ENCODE measurements at regions not wholly inside any gene's neighbourhood (a gene's known extent, or its start where the extent isn't known, plus 50 kb on each side); places are given as distances from the start of the nearest gene placed in this dataset.

DNA sequence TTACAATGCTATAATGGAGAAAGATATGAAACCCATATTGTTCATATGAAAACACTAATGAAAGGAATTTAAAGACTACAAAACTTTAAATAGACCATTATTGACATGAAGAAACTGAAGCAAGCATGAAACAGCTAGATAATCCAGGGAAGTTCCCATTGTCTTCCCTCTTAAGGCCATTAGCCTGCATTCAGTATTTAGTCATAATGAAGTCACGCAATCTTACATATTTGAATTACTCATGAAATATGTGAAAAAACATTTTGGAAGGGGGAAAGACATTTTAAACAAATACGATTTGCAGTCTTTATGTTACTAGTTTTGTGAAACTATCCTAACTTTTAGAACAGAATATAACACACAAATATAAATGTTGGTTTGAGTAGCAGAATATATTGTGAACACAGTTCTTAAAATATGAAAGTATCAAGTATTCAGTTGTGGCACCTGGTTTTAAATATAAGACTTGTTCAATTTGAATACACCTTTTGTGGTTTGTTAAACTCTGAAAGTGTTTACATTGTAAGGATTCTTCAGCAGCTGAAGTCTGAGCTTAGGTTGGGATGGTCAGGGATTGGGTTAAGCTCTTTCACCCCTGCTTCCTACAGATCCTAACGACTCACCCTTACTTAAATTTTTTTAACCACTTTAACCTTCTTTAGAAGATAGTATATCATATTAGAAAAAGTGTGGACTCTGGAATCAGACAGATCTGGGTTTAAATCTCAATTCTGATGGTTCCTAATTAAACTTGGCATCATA, 500.3 kb upstream of the TENM4 start:
- no peaks in the 10 kb centered on the region for H3K9me3 ChIP-seq
- no peak overlapping the region for H3K4me3 ChIP-seq
- DNase-seq (ENCODE audit: low read depth in 1 of 2, low spot score in 1 of 2) (no peak), ATAC-seq (no peak), FAIRE-seq (no peak)
- WGBS (ENCODE audit: missing lambda C conversion rate), result 2% methylated on average over 3 of the region's 3 CpGs
- TF ChIP-seq FOSL2 (IDR thresholded peaks at IDR 0.05) (no peak), FOSL2 (CRISPR knock-in tag; IDR thresholded peaks at IDR 0.05) (no peak), POLR2AphosphoS2 (conservative IDR thresholded peaks at IDR 0.05; ENCODE audit: low read length) (no peak), RAD21 (conservative IDR thresholded peaks at IDR 0.05 in 1 of 2, IDR thresholded peaks at IDR 0.05 in 1 of 2) (no peak), ZNF302 (CRISPR knock-in tag; IDR thresholded peaks at IDR 0.05) (no peak), POLR2A (IDR thresholded peaks at IDR 0.05; ENCODE audit: low read length) (no peak), ESRRA (IDR thresholded peaks at IDR 0.05; ENCODE audit: borderline replicate concordance, low read length) (no peak), RCOR1 (IDR thresholded peaks at IDR 0.05; ENCODE audit: low read depth, low read length) (no peak), SMC3 (IDR thresholded peaks at IDR 0.05) (no peak), CBX2 (IDR thresholded peaks at IDR 0.05; ENCODE audit: borderline replicate concordance, low read depth) (no peak), ZSCAN20 (CRISPR knock-in tag; IDR thresholded peaks at IDR 0.05) (no peak), RARB (CRISPR knock-in tag; IDR thresholded peaks at IDR 0.05) (no peak), CHD4 (IDR thresholded peaks at IDR 0.05; ENCODE audit: borderline replicate concordance) (no peak), KDM1A (IDR thresholded peaks at IDR 0.05; ENCODE audit: low read depth) (no peak)
- TF ChIP-seq, protein P1, sequence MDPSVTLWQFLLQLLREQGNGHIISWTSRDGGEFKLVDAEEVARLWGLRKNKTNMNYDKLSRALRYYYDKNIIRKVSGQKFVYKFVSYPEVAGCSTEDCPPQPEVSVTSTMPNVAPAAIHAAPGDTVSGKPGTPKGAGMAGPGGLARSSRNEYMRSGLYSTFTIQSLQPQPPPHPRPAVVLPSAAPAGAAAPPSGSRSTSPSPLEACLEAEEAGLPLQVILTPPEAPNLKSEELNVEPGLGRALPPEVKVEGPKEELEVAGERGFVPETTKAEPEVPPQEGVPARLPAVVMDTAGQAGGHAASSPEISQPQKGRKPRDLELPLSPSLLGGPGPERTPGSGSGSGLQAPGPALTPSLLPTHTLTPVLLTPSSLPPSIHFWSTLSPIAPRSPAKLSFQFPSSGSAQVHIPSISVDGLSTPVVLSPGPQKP (IDR thresholded peaks at IDR 0.05; ENCODE audit: low read depth, low read length), result no peak
- TF ChIP-seq, protein P2, sequence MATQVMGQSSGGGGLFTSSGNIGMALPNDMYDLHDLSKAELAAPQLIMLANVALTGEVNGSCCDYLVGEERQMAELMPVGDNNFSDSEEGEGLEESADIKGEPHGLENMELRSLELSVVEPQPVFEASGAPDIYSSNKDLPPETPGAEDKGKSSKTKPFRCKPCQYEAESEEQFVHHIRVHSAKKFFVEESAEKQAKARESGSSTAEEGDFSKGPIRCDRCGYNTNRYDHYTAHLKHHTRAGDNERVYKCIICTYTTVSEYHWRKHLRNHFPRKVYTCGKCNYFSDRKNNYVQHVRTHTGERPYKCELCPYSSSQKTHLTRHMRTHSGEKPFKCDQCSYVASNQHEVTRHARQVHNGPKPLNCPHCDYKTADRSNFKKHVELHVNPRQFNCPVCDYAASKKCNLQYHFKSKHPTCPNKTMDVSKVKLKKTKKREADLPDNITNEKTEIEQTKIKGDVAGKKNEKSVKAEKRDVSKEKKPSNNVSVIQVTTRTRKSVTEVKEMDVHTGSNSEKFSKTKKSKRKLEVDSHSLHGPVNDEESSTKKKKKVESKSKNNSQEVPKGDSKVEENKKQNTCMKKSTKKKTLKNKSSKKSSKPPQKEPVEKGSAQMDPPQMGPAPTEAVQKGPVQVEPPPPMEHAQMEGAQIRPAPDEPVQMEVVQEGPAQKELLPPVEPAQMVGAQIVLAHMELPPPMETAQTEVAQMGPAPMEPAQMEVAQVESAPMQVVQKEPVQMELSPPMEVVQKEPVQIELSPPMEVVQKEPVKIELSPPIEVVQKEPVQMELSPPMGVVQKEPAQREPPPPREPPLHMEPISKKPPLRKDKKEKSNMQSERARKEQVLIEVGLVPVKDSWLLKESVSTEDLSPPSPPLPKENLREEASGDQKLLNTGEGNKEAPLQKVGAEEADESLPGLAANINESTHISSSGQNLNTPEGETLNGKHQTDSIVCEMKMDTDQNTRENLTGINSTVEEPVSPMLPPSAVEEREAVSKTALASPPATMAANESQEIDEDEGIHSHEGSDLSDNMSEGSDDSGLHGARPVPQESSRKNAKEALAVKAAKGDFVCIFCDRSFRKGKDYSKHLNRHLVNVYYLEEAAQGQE (IDR thresholded peaks at IDR 0.05), result no peak
- TF ChIP-seq, protein P3, sequence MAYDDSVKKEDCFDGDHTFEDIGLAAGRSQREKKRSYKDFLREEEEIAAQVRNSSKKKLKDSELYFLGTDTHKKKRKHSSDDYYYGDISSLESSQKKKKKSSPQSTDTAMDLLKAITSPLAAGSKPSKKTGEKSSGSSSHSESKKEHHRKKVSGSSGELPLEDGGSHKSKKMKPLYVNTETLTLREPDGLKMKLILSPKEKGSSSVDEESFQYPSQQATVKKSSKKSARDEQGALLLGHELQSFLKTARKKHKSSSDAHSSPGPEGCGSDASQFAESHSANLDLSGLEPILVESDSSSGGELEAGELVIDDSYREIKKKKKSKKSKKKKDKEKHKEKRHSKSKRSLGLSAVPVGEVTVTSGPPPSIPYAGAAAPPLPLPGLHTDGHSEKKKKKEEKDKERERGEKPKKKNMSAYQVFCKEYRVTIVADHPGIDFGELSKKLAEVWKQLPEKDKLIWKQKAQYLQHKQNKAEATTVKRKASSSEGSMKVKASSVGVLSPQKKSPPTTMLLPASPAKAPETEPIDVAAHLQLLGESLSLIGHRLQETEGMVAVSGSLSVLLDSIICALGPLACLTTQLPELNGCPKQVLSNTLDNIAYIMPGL (CRISPR knock-in tag; IDR thresholded peaks at IDR 0.05; ENCODE audit: borderline replicate concordance), result no peak
- no peak overlapping the region for H3K4me2 ChIP-seq
- no peaks in the 10 kb centered on the region for H3K4me1 ChIP-seq
- ChIA-PET CTCF (interaction anchor here (0.8 kb wide), 1 partner anchor 9 kb away, joined by 3 read pairs; no protein-coding TSS in a partner anchor), POLR2A (no interaction called here)
- H3K27ac ChIP-seq, result no peak overlapping the region

DNA sequence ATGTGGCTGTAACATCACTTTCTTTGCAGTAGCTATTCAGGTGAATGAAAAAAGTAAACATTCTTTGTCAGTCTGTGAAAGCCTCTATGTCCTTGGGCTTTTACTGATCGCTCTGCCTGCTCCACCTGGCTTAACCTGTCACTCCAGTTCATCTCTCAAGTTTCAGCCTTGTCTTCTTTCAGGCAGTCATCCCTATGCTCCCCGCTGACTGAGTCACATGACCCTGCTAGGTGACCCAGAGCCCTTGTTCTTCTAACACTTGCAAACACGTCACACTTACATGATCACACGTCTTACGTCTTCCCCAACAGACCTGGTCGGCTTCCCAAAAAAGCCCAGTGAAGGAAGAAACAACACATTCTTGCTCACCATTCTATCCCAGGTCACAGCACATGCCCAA, 499.3 kb upstream of the TENM4 start:
- no peak overlapping the region for H3K4me2 ChIP-seq
- ChIA-PET CTCF (no interaction called here), POLR2A (no interaction called here)
- FAIRE-seq (no peak), DNase-seq (ENCODE audit: low read depth in 1 of 2, low spot score in 1 of 2) (no peak), ATAC-seq (no peak)
- WGBS (ENCODE audit: missing lambda C conversion rate), result 20% methylated on average over 6 of the region's 6 CpGs
- no peak overlapping the region for H3K27ac ChIP-seq
- no peak overlapping the region for H3K4me3 ChIP-seq
- TF ChIP-seq TFCP2L1 (CRISPR knock-in tag; IDR thresholded peaks at IDR 0.05) (no peak), CBX8 (IDR thresholded peaks at IDR 0.05) (no peak), HOXA7 (CRISPR knock-in tag; IDR thresholded peaks at IDR 0.05) (no peak), JUNB (IDR thresholded peaks at IDR 0.05) (no peak), CEBPB (IDR thresholded peaks at IDR 0.05) (no peak), HEYL (CRISPR knock-in tag; IDR thresholded peaks at IDR 0.05) (no peak), HDAC2 (IDR thresholded peaks at IDR 0.05) (no peak), JUN (IDR thresholded peaks at IDR 0.05) (no peak), EP300 (IDR thresholded peaks at IDR 0.05) (no peak), POLR2AphosphoS2 (conservative IDR thresholded peaks at IDR 0.05; ENCODE audit: low read length) (no peak), CBX2 (IDR thresholded peaks at IDR 0.05; ENCODE audit: borderline replicate concordance, low read depth) (no peak)
- TF ChIP-seq, protein P3 (CRISPR knock-in tag; IDR thresholded peaks at IDR 0.05; ENCODE audit: borderline replicate concordance), result no peak
- TF ChIP-seq, protein P4, sequence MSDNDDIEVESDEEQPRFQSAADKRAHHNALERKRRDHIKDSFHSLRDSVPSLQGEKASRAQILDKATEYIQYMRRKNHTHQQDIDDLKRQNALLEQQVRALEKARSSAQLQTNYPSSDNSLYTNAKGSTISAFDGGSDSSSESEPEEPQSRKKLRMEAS (IDR thresholded peaks at IDR 0.05), result no peak
- H3K4me1 ChIP-seq, result no peaks in the 10 kb centered on the region
- no peaks in the 10 kb centered on the region for H3K9me3 ChIP-seq
